HUES6 (cell line): ENCODE measurements at regions not wholly inside any gene's neighbourhood (a gene's known extent, or its start where the extent isn't known, plus 50 kb on each side); places are given as distances from the start of the nearest gene placed in this dataset.
"Not testable (repeated sequence)": the region's sequence is repeated elsewhere in the genome, so short reads cannot be mapped to it uniquely, and the experiment has no call there.

Source experiments
- H3K27ac ChIP-seq: 2 replicates; pipeline ENCODE4 v1.7.0; 2013; ENCODE audit warnings: low read depth, mild to moderate bottlenecking, low read length, inconsistent platforms
- H3K27me3 ChIP-seq: 2 replicates; pipeline ENCODE4 v1.6.1; 2013; ENCODE audit warnings: low read length; ENCODE audit not compliant: control insufficient read depth, insufficient read depth
- H3K36me3 ChIP-seq: 2 replicates; pipeline ENCODE4 v1.6.1; 2013; ENCODE audit warnings: low read length; ENCODE audit not compliant: control insufficient read depth, insufficient read depth
- H3K4me1 ChIP-seq: 2 replicates; pipeline ENCODE4 v1.6.1; 2013; ENCODE audit warnings: low read length; ENCODE audit not compliant: control insufficient read depth, insufficient read depth
- H3K4me3 ChIP-seq: 2 replicates; pipeline ENCODE4 v1.5.1; 2013; ENCODE audit warnings: low read depth, low read length
- H3K9ac ChIP-seq: one replicate; pipeline ENCODE4 v1.6.1; 2013; ENCODE audit warnings: mild to moderate bottlenecking, low read length
- H3K9me3 ChIP-seq: 2 replicates; pipeline ENCODE4 v1.6.1; 2013; ENCODE audit warnings: low read depth, low read length; ENCODE audit not compliant: control insufficient read depth, insufficient read depth

DNA sequence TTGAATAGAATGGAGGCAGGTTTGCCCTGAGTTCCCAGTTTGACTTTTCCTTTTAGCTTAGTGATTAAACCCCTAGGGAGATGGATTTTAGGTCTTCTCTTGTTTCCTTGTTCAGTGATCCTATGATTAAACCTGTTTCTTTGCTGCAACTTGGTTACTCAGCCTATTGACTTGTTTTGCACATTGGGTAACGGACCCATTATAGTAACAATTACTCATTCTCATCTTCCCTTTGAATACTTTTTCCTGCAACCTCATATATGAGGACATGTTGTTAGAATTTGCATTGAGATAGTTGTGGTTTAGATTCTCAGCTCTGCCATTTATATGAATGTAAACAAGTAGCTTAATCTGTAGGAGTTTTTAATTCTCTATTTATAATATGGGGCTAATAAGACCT lies 489.2 kb upstream of the CNTN5 start:
- H3K4me1 ChIP-seq, result no peaks in the 10 kb centered on the region
- H3K9ac ChIP-seq, result no peak overlapping the region
- H3K27ac ChIP-seq, result no peak overlapping the region
- H3K4me3 ChIP-seq, result no peak overlapping the region
- no peaks in the 10 kb centered on the region for H3K36me3 ChIP-seq
- no peaks in the 10 kb centered on the region for H3K9me3 ChIP-seq
- H3K27me3 ChIP-seq, result no peaks in the 10 kb centered on the region

DNA sequence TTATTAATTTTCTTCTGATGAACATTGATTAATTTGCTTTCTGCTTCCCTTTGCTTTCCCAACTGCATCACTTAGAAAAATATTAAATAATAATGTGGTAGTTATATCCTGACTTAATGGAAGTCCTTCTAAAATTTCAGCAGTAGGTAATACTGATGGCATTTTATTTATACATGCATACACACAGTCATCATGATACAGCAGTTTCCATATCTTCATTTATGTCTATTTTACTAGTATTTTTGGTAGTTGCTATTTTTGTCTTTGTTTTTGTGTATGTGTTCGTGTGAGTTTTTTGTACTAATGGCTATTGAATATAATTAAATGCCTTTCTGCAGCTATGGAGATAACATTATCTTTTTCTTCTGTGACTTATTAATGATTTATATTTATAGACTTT lies 484.7 kb upstream of the CNTN5 start:
- Histone ChIP-seq H3K27ac (no peak overlapping the region), H3K9ac (no peak overlapping the region), H3K4me1 (no peaks in the 10 kb centered on the region), H3K9me3 (no peaks in the 10 kb centered on the region), H3K4me3 (no peak overlapping the region), H3K27me3 (no peaks in the 10 kb centered on the region), H3K36me3 (no peaks in the 10 kb centered on the region)

DNA sequence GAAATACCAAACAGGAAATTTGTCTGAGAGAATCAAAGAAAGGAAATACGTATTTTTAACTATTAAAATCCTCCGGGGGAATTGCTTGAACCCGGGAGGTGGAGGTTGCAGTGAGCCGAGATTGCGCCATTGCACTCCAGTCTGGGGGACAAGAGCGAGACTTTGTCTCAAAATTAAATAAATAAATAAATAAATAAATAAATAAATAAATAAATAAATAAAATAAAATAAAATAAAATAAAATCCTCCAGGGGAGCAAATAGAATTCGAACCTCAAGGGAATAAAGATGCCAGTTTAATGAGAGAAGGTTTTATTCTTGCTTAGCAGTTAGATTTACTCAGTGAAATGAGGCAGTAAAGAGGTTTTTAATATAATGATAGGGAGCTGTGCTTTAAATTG lies 482.4 kb upstream of the CNTN5 start:
- H3K9ac ChIP-seq, H3K27ac ChIP-seq, H3K27me3 ChIP-seq, H3K9me3 ChIP-seq, H3K36me3 ChIP-seq, H3K4me3 ChIP-seq, H3K4me1 ChIP-seq: not testable (repeated sequence)

DNA sequence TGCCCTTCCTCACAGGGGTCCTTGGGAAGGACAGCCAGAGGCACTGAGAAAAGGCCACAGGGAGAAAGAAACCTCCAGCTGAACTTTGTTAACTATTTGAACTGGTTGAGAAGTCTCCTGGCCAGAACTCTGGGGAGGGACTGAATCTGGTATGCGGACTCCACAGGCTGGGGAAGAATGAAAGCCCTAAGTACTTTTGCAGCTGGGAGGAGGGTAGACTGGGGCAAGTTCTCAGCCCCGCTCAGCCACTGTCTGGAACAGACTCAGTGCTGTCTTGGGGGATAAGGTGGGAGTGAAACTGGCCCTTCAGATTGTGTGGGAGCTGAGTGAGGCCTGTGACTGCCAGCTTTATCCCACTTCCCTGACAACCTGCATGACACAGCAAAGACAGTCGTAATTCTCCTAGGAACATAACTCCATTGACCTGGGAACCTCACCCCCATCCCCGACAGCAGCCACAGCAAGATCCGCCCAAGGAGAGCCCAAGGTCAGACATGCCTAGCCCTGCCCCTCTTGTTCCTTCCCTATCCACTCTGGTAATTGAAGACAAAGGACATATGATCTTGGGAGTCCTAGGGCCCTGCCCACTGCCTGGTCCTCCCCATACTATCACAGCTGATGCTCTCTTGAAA lies 475.1 kb upstream of the CNTN5 start:
- Histone ChIP-seq H3K4me1 (0 out of 2 replicates have a peak, but pooled peaks cover 6% of the 10 kb centered on the region), H3K4me3 (no peak overlapping the region), H3K36me3 (no peaks in the 10 kb centered on the region), H3K27me3 (no peaks in the 10 kb centered on the region), H3K9me3 (no peaks in the 10 kb centered on the region), H3K27ac (no peak overlapping the region), H3K9ac (no peak overlapping the region)

DNA sequence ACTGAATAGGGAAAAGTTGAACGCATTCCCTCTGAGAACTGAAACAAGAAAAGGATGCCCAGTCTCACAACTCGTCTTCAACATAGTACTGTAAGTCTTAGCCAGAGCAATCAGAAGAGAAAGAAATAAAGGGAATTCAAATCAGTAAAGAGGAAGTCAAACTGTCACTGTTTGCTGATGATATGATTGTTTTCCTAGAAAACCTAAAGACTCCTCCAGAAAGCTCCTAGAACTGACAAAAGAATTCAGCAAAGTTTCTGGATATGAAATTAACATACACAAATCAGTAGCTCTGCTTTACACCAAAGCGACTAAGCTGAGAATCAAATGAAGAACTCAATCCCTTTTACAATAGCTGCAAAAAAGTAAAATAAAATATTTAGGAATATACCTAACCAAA lies 471.2 kb upstream of the CNTN5 start:
- H3K4me3 ChIP-seq, result no peak overlapping the region
- H3K36me3 ChIP-seq, result no peaks in the 10 kb centered on the region
- H3K9me3 ChIP-seq, result no peaks in the 10 kb centered on the region
- no peak overlapping the region for H3K9ac ChIP-seq
- 0 out of 2 replicates have a peak, but pooled peaks cover 6% of the 10 kb centered on the region for H3K4me1 ChIP-seq
- H3K27me3 ChIP-seq, result no peaks in the 10 kb centered on the region
- no peak overlapping the region for H3K27ac ChIP-seq

DNA sequence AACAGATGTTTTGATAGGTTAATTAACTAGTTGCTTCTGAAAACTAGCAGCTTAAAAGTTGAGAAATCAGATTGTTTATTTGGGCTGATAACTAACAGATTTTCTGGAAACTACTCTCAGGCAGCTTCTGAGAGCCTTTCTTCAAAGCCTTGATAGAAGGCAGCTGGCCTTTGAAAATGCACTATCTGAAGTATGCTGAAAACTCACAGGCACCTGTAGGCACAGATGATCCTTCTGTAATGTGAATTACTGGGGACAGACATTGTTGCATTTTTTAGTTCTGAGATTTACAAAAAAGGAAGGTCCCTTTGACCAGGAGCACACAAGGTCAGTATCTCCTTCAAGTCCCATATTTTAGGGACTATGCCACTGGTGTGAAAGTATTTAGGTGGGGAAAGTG lies 460.8 kb upstream of the CNTN5 start:
- H3K27ac ChIP-seq, result no peak overlapping the region
- H3K4me3 ChIP-seq, result no peak overlapping the region
- no peaks in the 10 kb centered on the region for H3K9me3 ChIP-seq
- no peaks in the 10 kb centered on the region for H3K36me3 ChIP-seq
- H3K4me1 ChIP-seq, result no peaks in the 10 kb centered on the region
- H3K27me3 ChIP-seq, result no peaks in the 10 kb centered on the region
- H3K9ac ChIP-seq, result no peak overlapping the region

DNA sequence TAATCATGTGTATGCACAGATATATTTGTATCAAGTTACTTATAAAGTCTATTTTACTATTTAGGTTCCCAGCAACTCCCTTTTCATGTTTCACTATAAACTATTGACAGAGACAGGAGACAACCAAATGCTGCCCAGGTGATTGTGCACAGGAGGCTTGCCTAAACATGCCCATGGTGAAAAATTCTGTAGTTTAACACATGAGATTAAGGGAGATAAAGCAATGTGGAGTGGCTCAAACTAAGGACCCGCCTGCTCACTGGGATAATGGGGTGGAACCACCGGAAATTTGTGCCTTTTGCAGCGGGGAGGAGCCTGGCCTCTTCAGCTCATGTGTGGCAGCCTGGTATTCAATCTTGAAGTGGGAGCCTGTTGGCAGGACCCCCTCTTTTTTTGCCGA lies 459.5 kb upstream of the CNTN5 start:
- no peaks in the 10 kb centered on the region for H3K9me3 ChIP-seq
- no peak overlapping the region for H3K4me3 ChIP-seq
- no peak overlapping the region for H3K27ac ChIP-seq
- no peak overlapping the region for H3K9ac ChIP-seq
- no peaks in the 10 kb centered on the region for H3K27me3 ChIP-seq
- H3K4me1 ChIP-seq, result no peaks in the 10 kb centered on the region
- no peaks in the 10 kb centered on the region for H3K36me3 ChIP-seq

DNA sequence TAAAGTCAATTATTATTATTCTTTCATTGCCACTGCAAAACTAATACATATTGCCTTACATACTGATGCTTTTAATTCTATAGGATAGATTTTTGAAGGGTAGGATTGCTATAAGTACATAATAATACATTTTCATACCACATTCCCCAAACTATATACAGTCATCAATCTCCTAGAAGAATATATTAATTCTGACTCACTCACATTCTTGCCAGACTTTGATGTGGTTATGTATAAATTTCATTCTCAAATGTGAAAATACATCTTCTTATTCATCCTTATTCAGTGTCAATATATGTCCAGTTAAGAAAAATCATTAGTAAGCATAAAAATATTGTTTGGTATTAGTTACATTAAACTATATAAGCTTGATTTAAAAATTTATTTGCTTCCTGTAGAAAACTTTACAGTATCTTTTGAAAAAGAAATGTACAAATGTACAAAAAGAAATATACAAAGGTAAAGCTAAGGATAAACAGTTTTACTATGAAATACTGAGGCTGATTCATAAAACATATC lies 458.8 kb upstream of the CNTN5 start:
- Histone ChIP-seq H3K36me3 (no peaks in the 10 kb centered on the region), H3K27me3 (no peaks in the 10 kb centered on the region), H3K4me1 (no peaks in the 10 kb centered on the region), H3K9ac (no peak overlapping the region), H3K27ac (no peak overlapping the region), H3K4me3 (no peak overlapping the region), H3K9me3 (no peaks in the 10 kb centered on the region)

DNA sequence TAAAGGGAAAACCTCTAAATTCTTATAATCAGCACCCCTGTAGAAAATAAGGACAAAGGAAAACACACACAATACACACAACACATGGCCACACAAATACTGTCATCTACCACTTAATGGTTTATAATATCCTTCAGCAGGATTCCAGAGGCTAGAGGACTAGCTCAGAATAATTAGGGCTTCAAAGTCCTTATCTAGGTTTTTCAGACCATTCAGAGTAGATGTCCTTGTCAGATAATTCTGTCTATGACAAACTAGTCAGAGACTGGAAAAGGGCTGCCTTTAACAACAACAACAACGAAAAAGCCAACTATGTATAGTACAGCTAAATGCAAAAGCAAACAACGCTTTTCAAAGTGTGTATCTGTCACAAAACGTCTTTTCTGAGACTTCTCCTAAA lies 456.5 kb upstream of the CNTN5 start:
- H3K27me3 ChIP-seq, result no peaks in the 10 kb centered on the region
- no peaks in the 10 kb centered on the region for H3K36me3 ChIP-seq
- no peak overlapping the region for H3K9ac ChIP-seq
- no peaks in the 10 kb centered on the region for H3K4me1 ChIP-seq
- no peak overlapping the region for H3K4me3 ChIP-seq
- no peaks in the 10 kb centered on the region for H3K9me3 ChIP-seq
- no peak overlapping the region for H3K27ac ChIP-seq

DNA sequence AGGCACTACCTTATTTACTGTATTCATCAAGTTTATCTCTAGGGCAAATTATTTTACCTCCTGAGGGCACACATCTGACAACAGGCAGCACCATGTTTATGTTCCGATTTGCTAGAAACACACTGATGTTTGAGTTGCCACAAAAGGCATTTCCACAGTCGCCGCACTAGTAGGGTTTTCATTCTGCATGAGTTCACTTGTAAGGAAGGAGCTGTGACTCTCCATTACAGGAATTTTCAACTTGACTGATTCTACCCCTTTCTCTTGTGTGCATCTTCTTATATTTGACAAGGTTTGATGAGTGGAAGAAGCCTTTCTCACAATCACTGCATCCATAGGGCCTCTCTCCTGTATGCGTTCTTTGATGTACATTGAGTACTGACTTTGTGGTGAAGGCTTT lies 455.9 kb upstream of the CNTN5 start:
- H3K9ac ChIP-seq, result no peak overlapping the region
- no peak overlapping the region for H3K27ac ChIP-seq
- H3K36me3 ChIP-seq, result no peaks in the 10 kb centered on the region
- H3K4me1 ChIP-seq, result no peaks in the 10 kb centered on the region
- H3K4me3 ChIP-seq, result no peak overlapping the region
- no peaks in the 10 kb centered on the region for H3K27me3 ChIP-seq
- no peaks in the 10 kb centered on the region for H3K9me3 ChIP-seq

DNA sequence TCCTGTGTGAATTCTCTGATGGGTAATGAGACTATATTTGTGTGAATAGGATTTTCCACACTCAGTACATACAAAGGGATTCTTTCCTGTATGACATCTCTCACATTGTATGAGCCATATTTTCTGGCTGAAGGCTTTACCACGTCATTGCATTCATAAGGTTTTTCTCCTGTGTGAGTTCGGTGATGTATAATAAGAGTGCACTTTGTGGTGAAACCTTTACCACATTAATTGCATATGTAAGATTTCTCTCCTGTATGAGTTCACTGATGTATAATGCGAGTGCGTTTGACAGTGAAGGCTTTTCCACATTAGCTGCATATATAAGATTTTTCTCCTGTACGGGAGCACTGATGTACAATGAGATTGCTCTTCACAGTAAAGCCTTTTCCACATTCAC lies 455.4 kb upstream of the CNTN5 start:
- no peaks in the 10 kb centered on the region for H3K4me1 ChIP-seq
- no peaks in the 10 kb centered on the region for H3K36me3 ChIP-seq
- H3K27ac ChIP-seq, result no peak overlapping the region
- H3K9ac ChIP-seq, result no peak overlapping the region
- H3K27me3 ChIP-seq, result no peaks in the 10 kb centered on the region
- no peaks in the 10 kb centered on the region for H3K9me3 ChIP-seq
- no peak overlapping the region for H3K4me3 ChIP-seq

DNA sequence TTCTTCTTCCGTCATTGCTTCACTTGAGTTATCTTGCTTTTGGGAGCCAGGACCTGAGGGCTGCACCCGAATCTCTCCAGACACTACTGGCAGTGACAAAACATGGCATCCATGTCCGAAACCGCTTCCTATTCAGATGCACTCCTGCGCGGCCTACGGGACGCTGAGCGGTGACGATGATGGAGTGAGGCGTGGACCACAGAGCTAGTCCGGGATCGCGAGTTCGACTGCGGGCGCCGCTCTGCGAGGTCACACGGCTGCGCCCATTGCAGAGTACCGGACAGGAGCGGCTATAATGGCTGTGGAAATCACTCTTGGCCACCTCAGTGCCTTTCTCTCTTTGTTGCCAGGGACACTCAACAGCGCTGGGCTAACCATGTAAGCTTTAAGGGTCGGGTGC lies 453.8 kb upstream of the CNTN5 start:
- Histone ChIP-seq H3K4me3 (no peak overlapping the region), H3K27me3 (no peaks in the 10 kb centered on the region), H3K9me3 (no peaks in the 10 kb centered on the region)

More for the DNA sequence above, 453.8 kb upstream of the CNTN5 start:
- H3K9ac ChIP-seq, result no peak overlapping the region
- no peaks in the 10 kb centered on the region for H3K4me1 ChIP-seq
- H3K36me3 ChIP-seq, result no peaks in the 10 kb centered on the region
- H3K27ac ChIP-seq, result no peak overlapping the region
